ENCODE measurements at regions not wholly inside any gene's neighbourhood (a gene's known extent, or its start where the extent isn't known, plus 50 kb on each side); places are given as distances from the start of the nearest gene placed in this dataset.
A peak's percentile ranks its signal among the peaks of the same experiment; 100 is the strongest.
"Not testable (repeated sequence)": the region's sequence is repeated elsewhere in the genome, so short reads cannot be mapped to it uniquely, and the experiment has no call there.

GRCh38 chr7:124101173-124101768, 68.4 kb upstream of the TMEM229A start:
- DNase-seq, result peak in 1 of 2 experiments; percentile 28

- no peak for DNase-seq
Observed at GRCh38 chr7:124100190-124100589, 67.3 kb upstream of the TMEM229A start.

- not testable (repeated sequence) for DNase-seq
Observed at GRCh38 chr7:124099585-124099984, 66.7 kb upstream of the TMEM229A start.

GRCh38 chr7:124089621-124090020, 56.8 kb upstream of the TMEM229A start:
- no peak for DNase-seq

- DNase-seq, result no peak
Observed at GRCh38 chr7:124088590-124088989, 55.7 kb upstream of the TMEM229A start.

- no peak for DNase-seq
Observed at GRCh38 chr7:124086843-124087242, 54.0 kb upstream of the TMEM229A start.

GRCh38 chr7:124085179-124085578, 52.3 kb upstream of the TMEM229A start:
- DNase-seq, result peak; percentile 7 to 43

GRCh38 chr7:124084024-124084423, 51.2 kb upstream of the TMEM229A start:
- DNase-seq, result no peak

Data from NCI-H524 (cell line).